ENCODE measurements at regions not wholly inside any gene's neighbourhood (a gene's known extent, or its start where the extent isn't known, plus 50 kb on each side); places are given as distances from the start of the nearest gene placed in this dataset.

GRCh38 chr5:108515517-108516105, 133.7 kb upstream of the FBXL17 start:
- no peak for TF ChIP-seq REST (IDR thresholded peaks at IDR 0.05; ENCODE audit: insufficient replicate concordance, low read depth)
- no peak for TF ChIP-seq CTCF (IDR thresholded peaks at IDR 0.05; ENCODE audit: insufficient read depth, low read length)
- TF ChIP-seq POLR2AphosphoS5 (IDR thresholded peaks at IDR 0.05; ENCODE audit: low read depth) = no peak

All from HL-60 (cell line).